Thoracic aorta (tissue), 2 donors: ENCODE measurements at regions not wholly inside any gene's neighbourhood (a gene's known extent, or its start where the extent isn't known, plus 50 kb on each side); places are given as distances from the start of the nearest gene placed in this dataset.

Experiments used
- ATAC-seq: fragments of 150-250 bp; one replicate; pipeline ENCODE4 v1.8.0; 2017; ENCODE audit warnings: low read depth; ENCODE audit not compliant: insufficient number of reproducible peaks, low FRiP score
- DNase-seq: peaks from one replicate; pipeline ENCODE4 v3.0.0-alpha.2; 2020; ENCODE audit warnings: low spot score
- H3K27ac ChIP-seq, 2 donors: fragments of 200-600 bp; sonication (generic); 1 replicate in 1 of 2; 2 replicates in 1 of 2; pipeline ENCODE4 v1.5.1; 2016; ENCODE audit warnings: mild to moderate bottlenecking in 2 of 2, moderate library complexity in 2 of 2
- H3K27me3 ChIP-seq: fragments of 200-600 bp; sonication (generic); replicated peaks from 2 replicates; pipeline ENCODE4 v1.6.0; 2016; ENCODE audit warnings: mild to moderate bottlenecking; ENCODE audit not compliant: insufficient read depth
- H3K36me3 ChIP-seq: fragments of 200-600 bp; sonication (generic); one replicate; pipeline ENCODE4 v1.5.1; 2016
- H3K4me1 ChIP-seq, 2 donors: fragments of 200-600 bp; sonication (generic); 1 replicate in 1 of 2; 2 replicates in 1 of 2; pipeline versions ENCODE4 v1.5.1 to v1.6.0; 2016; ENCODE audit warnings: low read depth in 2 of 2, mild to moderate bottlenecking in 1 of 2; ENCODE audit not compliant: control insufficient read depth in 1 of 2
- H3K4me3 ChIP-seq: fragments of 200-600 bp; sonication (generic); 2 replicates; pipeline ENCODE4 v1.5.1; 2016; ENCODE audit warnings: mild to moderate bottlenecking
- H3K9me3 ChIP-seq: fragments of 200-600 bp; sonication (generic); 2 replicates; pipeline ENCODE4 v1.5.1; 2016
- TF ChIP-seq, protein P1 (sequence below): fragments of 200-600 bp; sonication (generic); IDR thresholded peaks from one replicate; pipeline ENCODE4 v1.5.1; 2019; ENCODE audit warnings: antibody characterized with exemption

DNA sequence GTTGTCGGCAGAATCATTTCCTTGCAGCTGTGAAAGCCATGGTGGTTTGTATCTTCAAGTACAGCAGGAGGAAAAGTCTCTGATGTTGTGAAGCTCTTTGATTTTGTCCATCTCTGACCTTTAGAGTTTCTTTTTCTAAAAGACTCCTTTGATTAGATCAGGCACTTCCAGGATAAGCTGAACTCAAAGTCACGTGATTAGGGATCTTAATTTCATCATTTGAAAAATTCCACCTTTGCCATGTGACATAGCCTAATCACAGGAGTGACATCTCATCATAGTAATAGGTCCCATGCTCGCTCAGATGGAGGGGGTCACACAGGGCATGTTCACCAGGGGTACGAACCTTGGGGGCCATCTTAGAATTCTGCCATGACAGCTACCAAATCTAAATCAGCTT is 441.5 kb upstream of the CDH4 start:
- H3K9me3 ChIP-seq, result no peaks in the 10 kb centered on the region
- no peaks in the 10 kb centered on the region for H3K36me3 ChIP-seq
- no peaks in the 10 kb centered on the region for H3K4me1 ChIP-seq
- no peak overlapping the region for H3K4me3 ChIP-seq
- TF ChIP-seq, protein P1, sequence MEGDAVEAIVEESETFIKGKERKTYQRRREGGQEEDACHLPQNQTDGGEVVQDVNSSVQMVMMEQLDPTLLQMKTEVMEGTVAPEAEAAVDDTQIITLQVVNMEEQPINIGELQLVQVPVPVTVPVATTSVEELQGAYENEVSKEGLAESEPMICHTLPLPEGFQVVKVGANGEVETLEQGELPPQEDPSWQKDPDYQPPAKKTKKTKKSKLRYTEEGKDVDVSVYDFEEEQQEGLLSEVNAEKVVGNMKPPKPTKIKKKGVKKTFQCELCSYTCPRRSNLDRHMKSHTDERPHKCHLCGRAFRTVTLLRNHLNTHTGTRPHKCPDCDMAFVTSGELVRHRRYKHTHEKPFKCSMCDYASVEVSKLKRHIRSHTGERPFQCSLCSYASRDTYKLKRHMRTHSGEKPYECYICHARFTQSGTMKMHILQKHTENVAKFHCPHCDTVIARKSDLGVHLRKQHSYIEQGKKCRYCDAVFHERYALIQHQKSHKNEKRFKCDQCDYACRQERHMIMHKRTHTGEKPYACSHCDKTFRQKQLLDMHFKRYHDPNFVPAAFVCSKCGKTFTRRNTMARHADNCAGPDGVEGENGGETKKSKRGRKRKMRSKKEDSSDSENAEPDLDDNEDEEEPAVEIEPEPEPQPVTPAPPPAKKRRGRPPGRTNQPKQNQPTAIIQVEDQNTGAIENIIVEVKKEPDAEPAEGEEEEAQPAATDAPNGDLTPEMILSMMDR, result no peak
- no peaks in the 10 kb centered on the region for H3K27me3 ChIP-seq
- DNase-seq (no peak), ATAC-seq (no peak)
- H3K27ac ChIP-seq, result no peak overlapping the region

DNA sequence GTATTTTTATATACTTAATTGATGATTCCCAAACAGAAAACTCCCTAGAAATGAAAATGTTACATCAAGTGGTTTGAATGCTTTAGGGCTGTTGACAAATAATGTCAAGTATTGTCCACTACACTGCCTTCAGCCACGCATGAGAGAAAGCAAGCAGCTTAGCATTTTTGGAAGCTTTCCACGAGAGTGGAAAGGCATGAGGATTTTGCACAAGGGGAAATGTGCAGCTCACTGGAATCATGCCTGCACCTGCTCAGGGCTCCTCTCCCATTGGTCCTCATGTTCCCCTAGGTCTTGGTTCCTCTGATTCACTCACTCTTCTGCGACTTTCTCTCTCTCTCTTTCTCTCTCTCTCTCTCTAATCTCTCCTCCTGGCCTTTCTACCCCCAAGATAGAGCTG is 439.5 kb upstream of the CDH4 start:
- Histone ChIP-seq H3K27me3 (no peaks in the 10 kb centered on the region), H3K36me3 (no peaks in the 10 kb centered on the region), H3K4me1 (no peaks in the 10 kb centered on the region), H3K9me3 (no peaks in the 10 kb centered on the region), H3K27ac (no peak overlapping the region), H3K4me3 (no peak overlapping the region)
- DNase-seq (no peak), ATAC-seq (no peak)
- TF ChIP-seq, protein P1, result no peak

DNA sequence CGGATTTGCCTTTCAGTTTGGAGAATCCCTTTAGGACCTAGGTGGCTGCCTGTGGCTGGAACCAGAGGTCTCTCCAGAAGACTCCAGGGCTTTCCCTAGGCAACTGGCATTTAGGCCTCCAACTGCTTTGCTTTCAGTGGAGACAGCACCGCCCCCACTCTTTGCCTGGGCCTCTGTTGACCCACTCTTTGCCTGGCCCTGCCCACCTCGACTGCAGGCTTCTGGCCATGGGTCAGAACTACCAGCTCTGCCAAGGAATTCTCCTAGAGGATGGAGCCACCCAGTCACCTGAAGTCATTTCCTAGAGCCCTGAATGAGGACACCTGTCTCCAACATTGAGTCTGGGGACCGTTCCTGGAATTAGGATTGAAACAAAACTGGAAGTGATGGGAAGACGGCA is 439.0 kb upstream of the CDH4 start:
- TF ChIP-seq, protein P1, result no peak
- Histone ChIP-seq H3K4me3 (no peak overlapping the region), H3K4me1 (no peaks in the 10 kb centered on the region), H3K27ac (no peak overlapping the region), H3K27me3 (no peaks in the 10 kb centered on the region), H3K9me3 (no peaks in the 10 kb centered on the region), H3K36me3 (no peaks in the 10 kb centered on the region)
- DNase-seq, result no peak
- ATAC-seq, result no peak

DNA sequence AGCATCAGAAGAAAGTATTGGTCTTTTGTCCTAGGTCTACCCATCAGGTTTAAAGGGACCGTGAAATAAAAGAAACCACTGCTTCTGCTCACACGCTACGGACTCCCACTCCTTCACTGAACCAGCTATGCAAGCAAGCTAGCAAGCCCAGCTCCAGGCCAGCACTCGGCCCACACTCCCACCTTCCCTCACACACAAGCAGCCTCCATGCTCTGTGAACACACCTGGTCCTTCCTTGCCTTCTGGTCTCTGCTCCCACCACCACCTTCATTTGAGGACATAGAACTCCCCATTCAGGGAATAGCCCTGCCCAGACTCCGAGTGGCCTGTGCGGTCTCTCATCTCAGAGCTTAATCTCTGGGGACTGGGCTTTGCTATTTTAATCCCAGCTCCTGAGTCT is 436.4 kb upstream of the CDH4 start:
- DNase-seq (no peak), ATAC-seq (no peak)
- TF ChIP-seq, protein P1, result no peak
- Histone ChIP-seq H3K4me1 (no peaks in the 10 kb centered on the region), H3K27ac (no peak overlapping the region), H3K36me3 (no peaks in the 10 kb centered on the region), H3K4me3 (no peak overlapping the region), H3K27me3 (no peaks in the 10 kb centered on the region), H3K9me3 (no peaks in the 10 kb centered on the region)

DNA sequence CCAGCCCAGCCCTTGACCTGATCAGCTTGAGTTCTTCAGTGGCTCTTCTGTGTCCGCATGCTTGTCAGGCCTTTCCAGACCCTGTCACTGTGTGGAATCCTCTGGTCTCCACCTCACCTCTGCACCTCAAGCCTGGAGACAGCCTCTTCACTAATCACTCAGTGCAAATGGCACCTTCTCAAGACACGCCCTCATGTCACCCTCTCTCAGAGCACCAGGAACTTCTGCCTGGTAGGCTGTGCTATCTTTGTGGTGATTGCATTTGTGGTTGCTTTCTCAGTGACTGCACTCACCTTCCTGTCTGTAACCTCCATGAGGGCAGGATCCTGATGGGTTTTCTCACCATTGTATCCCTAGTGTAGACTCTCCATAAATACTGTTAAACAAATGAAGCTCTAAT is 435.2 kb upstream of the CDH4 start:
- no peaks in the 10 kb centered on the region for H3K4me1 ChIP-seq
- no peak for ATAC-seq
- no peaks in the 10 kb centered on the region for H3K9me3 ChIP-seq
- TF ChIP-seq, protein P1, result no peak
- DNase-seq, result no peak
- H3K36me3 ChIP-seq, result no peaks in the 10 kb centered on the region
- H3K4me3 ChIP-seq, result no peak overlapping the region
- no peak overlapping the region for H3K27ac ChIP-seq
- no peaks in the 10 kb centered on the region for H3K27me3 ChIP-seq
